Tibial nerve (tissue), 3 donors: ENCODE measurements at regions not wholly inside any gene's neighbourhood (a gene's known extent, or its start where the extent isn't known, plus 50 kb on each side); places are given as distances from the start of the nearest gene placed in this dataset.

Experiments used
- CTCF ChIP-seq, 5 experiments: fragments of 200-600 bp in 3 of 5; fragments of 450-650 bp in 2 of 5; sonication (generic) in 3 of 5; IDR thresholded peaks; one replicate each; pipeline ENCODE4 v1.5.1; 2016 to 2019; ENCODE audit warnings: antibody characterized with exemption in 5 of 5, mild to moderate bottlenecking in 3 of 5, moderate library complexity in 2 of 5
- POLR2A ChIP-seq, 2 donors: fragments of 450-650 bp; IDR thresholded peaks; one replicate each; pipeline ENCODE4 v1.6.1; 2017; ENCODE audit warnings: antibody characterized with exemption in 2 of 2, mild to moderate bottlenecking in 2 of 2, moderate library complexity in 2 of 2

- TF ChIP-seq CTCF (IDR thresholded peaks at IDR 0.05) (no peak), POLR2A (IDR thresholded peaks at IDR 0.05) (no peak)
Observed at GRCh38 chr6:86782328-86782727, 155.0 kb upstream of the HTR1E start.
